ENCODE measurements at regions not wholly inside any gene's neighbourhood (a gene's known extent, or its start where the extent isn't known, plus 50 kb on each side); places are given as distances from the start of the nearest gene placed in this dataset.

- intact Hi-C loops (cut with micrococcal nuclease) = no loop called here
- CTCF ChIA-PET = no interaction called here
- Histone ChIP-seq H3K4me1 (ENCODE audit: control insufficient read depth in 1 of 2, insufficient read depth in 2 of 2, low read length in 2 of 2) (peaks cover 13 to 14% of the 10 kb centered on the region in 2 experiments; a peak in 3 of 4 replicates), H3K79me2 (ENCODE audit: insufficient read depth, low read length) (no peaks in the 10 kb centered on the region), H3K27me3 (ENCODE audit: insufficient read depth, low read length) (no peaks in the 10 kb centered on the region), H3K4me3 (replicated peaks in 1 of 2; ENCODE audit: low read depth in 1 of 2, low read length in 2 of 2) (no peak overlapping the region), H3K9me3 (ENCODE audit: control insufficient read depth in 1 of 2, insufficient read depth in 1 of 2, low read depth in 1 of 2, low read length in 2 of 2) (no peaks in the 10 kb centered on the region), H3K9me2 (ENCODE audit: insufficient read depth) (no peaks in the 10 kb centered on the region), H3K4me2 (ENCODE audit: low read length) (no peak overlapping the region), H4K20me1 (ENCODE audit: insufficient read depth) (no peaks in the 10 kb centered on the region), H3K9ac (ENCODE audit: low read length) (no peak overlapping the region), H3K36me3 (ENCODE audit: control insufficient read depth in 1 of 2, insufficient read depth in 2 of 2, low read length in 2 of 2) (no peaks in the 10 kb centered on the region), H2AFZ (ENCODE audit: low read depth, low read length, poor library complexity, severe bottlenecking) (no peak overlapping the region), H3K27ac (ENCODE audit: low read depth, low read length) (no peak overlapping the region)
- ATAC-seq = no peak
- RAD21 ChIA-PET (ENCODE audit: low non-redundant PET in 1 of 2, low total read pairs in 2 of 2, uncharacterized antibody in 2 of 2, unreplicated experiment in 2 of 2) = no interaction called here
- no peak for DNase-seq (ENCODE audit: low read depth, low spot score)
- no TSS peak for BruUV-seq (replicated peaks)
- TF ChIP-seq SIN3A (IDR thresholded peaks at IDR 0.05; ENCODE audit: low read depth) = no peak
- no peak for TF ChIP-seq CEBPB (IDR thresholded peaks at IDR 0.05; ENCODE audit: low read depth)
- no peak for TF ChIP-seq SRF (IDR thresholded peaks at IDR 0.05; ENCODE audit: low read depth)
- TF ChIP-seq ELF1 (IDR thresholded peaks at IDR 0.05; ENCODE audit: borderline replicate concordance, low read depth) = no peak
- no peak for TF ChIP-seq RAD21 (IDR thresholded peaks at IDR 0.05; ENCODE audit: low read depth)
- TF ChIP-seq, protein P1, sequence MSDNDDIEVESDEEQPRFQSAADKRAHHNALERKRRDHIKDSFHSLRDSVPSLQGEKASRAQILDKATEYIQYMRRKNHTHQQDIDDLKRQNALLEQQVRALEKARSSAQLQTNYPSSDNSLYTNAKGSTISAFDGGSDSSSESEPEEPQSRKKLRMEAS (IDR thresholded peaks at IDR 0.05) = no peak
- TF ChIP-seq, protein P2, sequence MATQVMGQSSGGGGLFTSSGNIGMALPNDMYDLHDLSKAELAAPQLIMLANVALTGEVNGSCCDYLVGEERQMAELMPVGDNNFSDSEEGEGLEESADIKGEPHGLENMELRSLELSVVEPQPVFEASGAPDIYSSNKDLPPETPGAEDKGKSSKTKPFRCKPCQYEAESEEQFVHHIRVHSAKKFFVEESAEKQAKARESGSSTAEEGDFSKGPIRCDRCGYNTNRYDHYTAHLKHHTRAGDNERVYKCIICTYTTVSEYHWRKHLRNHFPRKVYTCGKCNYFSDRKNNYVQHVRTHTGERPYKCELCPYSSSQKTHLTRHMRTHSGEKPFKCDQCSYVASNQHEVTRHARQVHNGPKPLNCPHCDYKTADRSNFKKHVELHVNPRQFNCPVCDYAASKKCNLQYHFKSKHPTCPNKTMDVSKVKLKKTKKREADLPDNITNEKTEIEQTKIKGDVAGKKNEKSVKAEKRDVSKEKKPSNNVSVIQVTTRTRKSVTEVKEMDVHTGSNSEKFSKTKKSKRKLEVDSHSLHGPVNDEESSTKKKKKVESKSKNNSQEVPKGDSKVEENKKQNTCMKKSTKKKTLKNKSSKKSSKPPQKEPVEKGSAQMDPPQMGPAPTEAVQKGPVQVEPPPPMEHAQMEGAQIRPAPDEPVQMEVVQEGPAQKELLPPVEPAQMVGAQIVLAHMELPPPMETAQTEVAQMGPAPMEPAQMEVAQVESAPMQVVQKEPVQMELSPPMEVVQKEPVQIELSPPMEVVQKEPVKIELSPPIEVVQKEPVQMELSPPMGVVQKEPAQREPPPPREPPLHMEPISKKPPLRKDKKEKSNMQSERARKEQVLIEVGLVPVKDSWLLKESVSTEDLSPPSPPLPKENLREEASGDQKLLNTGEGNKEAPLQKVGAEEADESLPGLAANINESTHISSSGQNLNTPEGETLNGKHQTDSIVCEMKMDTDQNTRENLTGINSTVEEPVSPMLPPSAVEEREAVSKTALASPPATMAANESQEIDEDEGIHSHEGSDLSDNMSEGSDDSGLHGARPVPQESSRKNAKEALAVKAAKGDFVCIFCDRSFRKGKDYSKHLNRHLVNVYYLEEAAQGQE (IDR thresholded peaks at IDR 0.05; ENCODE audit: low read depth) = no peak
- TF ChIP-seq ZNF274 (IDR thresholded peaks at IDR 0.05; ENCODE audit: low read depth, low read length) = no peak
- TF ChIP-seq, protein P3, sequence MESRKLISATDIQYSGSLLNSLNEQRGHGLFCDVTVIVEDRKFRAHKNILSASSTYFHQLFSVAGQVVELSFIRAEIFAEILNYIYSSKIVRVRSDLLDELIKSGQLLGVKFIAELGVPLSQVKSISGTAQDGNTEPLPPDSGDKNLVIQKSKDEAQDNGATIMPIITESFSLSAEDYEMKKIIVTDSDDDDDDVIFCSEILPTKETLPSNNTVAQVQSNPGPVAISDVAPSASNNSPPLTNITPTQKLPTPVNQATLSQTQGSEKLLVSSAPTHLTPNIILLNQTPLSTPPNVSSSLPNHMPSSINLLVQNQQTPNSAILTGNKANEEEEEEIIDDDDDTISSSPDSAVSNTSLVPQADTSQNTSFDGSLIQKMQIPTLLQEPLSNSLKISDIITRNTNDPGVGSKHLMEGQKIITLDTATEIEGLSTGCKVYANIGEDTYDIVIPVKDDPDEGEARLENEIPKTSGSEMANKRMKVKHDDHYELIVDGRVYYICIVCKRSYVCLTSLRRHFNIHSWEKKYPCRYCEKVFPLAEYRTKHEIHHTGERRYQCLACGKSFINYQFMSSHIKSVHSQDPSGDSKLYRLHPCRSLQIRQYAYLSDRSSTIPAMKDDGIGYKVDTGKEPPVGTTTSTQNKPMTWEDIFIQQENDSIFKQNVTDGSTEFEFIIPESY (IDR thresholded peaks at IDR 0.05; ENCODE audit: extremely low read depth, insufficient replicate concordance, low read length) = no peak
- no peak for TF ChIP-seq POLR2AphosphoS5 (IDR thresholded peaks at IDR 0.05; ENCODE audit: low read depth, low read length)
- no peak for TF ChIP-seq CBX3 (IDR thresholded peaks at IDR 0.05; ENCODE audit: low read depth)
- TF ChIP-seq TCF7L2 (IDR thresholded peaks at IDR 0.05; ENCODE audit: borderline replicate concordance, extremely low read depth, insufficient read depth, insufficient read length) = no peak
- POLR2A ChIA-PET = no interaction called here
Observed at GRCh38 chr7:46744957-46745706, 824.1 kb upstream of the IGFBP3 start.
